ENCODE measurements at regions not wholly inside any gene's neighbourhood (a gene's known extent, or its start where the extent isn't known, plus 50 kb on each side); places are given as distances from the start of the nearest gene placed in this dataset.

DNA sequence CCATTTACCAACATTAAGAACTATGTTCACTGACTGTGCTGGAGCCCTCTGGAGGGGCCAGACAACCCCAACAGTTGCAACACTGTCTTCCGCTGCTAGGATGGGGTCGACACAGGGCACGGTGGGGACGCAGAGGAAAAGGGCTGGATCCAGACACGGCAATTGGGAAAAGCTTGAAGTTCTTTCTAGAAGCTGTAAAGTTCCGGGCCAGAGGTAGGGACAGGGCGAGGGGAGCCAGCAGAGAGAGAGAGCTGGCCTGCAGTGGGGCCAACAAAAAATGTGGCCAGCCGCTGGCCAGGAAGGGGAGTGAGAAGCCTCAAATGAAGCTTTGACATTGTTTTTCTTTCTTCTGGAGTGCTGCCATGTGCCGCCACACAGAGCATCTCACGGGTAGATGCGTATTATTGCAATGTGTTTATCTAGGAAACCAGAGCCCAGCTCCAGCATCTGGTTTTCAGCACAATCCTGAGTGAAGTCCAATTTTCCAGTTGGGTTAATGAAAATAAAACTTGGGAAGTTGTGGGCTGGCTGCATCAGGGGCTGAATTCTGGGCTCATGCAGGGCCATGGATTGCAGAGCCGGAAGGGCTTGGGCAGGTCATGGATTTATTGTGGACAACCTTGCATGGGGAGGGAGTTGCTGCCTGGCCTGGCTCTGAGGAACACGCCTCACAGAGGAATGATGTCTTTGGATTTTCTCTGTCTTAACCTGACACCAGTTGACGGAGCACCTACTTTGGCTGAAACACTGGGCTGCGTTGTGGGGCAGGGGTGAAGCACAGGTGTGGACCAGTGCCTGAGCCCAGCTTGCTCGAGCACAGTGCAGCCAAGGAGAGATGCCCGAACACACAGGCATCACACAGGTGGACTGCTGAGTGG is 67.6 kb upstream of the AMPD3 start:
- in situ Hi-C loops (cut with MboI; ENCODE audit: low sequenced_read_pairs): no loop called here

DNA sequence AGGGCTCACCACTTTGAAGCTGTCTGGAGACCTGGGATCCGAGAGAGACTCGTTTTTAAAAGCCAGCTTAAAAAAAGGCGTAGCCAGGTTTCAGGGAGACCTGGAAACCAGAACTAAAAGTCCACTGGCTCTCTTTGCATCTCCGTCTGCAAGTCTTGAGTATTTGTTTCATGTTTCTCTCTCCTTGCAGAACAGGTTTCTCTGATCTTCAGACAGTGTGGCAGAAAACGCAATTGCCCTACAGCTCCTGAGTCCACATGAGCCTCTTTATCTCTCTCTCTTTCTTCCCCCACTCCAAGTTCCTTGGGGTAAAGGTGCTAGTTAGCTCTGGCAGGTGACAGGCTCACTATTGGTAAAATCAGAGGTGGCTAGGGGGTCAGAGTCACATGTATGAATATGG is 67.0 kb upstream of the AMPD3 start:
- in situ Hi-C loops (cut with MboI; ENCODE audit: low sequenced_read_pairs): no loop called here

DNA sequence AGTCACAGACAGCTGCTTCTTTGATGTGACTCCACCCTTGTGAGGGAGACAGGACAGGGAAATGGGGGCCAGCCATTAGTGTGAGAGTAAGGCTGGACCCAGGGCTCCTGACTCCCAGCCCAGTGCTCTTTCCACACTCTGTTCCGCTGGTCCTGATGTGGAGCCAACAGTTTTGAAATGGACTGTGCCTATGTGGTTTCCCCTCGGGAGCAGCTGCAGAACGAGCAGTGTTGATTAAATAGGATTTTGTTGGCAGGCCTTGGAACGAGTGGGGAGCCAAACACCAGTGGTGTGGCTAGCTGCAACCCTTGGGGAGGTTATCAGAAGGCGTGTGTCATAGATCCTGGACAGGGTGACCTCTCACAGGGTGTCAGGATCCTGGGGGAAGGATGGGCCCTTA is 66.5 kb upstream of the AMPD3 start:
- in situ Hi-C loops (cut with MboI; ENCODE audit: low sequenced_read_pairs): no loop called here

DNA sequence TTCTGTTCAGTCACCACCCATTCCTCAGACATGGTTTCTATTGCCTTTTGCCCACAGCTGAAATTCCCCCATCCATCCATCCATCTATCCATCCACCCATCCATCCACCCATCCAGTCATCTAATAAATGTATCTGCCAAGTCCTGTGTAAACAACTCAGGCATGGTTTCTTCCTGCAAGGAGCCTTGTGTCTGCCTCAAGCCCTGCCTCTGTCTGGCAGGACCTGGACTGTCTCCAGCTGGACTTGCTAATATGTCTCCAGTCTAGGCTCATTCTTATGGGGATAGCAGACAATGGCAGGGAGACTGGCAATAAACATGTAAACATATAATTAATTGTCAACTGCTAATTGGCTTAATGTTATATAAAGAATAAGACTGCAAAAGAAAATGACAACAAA is 64.7 kb upstream of the AMPD3 start:
- in situ Hi-C loops (cut with MboI; ENCODE audit: low sequenced_read_pairs): no loop called here

DNA sequence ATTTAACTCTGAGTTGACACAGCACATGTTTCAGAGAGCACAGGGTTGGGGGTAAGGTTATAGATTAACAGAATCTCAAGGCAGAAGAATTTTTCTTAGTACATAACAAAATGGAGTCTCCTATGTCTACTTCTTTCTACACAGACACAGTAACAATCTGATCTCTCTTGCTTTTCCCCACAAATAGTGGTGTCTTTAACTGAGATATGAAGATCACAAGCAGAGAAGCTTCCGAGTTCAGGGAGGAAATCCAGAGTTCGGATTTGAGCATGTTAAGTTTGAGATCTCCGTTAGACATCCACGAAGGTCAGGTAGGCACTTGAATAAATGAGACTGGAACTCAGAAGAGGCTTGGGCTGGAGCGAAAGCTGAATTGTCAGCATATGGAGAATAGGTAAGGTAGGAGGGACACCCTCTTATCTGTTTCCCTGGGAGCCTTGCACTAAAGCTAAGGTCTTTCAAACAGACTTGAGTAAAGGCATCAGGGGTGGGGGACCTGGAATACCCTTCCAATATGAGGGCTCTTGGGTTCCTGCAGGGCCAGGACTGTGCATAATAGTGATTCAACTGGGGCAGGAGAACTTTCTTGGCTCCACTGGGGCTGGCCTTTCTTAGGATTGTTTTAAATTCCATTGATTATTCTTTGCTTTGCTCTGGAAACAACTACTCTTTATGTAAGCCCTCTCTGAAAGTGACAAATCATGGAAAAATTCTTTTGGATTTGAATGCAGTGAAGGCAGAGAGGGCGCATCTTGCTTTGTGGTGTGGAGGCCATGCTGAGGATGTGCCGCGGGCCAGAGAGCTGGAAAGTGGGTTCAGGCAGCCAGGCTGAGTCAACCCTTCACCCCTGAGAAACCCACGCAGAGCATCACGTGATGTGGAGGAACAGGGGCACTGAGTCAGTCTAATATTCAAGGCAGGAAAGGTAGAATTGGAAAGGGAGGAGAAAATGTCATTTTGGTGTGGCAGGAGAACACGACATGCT is 62.7 kb upstream of the AMPD3 start:
- in situ Hi-C loops (cut with MboI; ENCODE audit: low sequenced_read_pairs): no loop called here

DNA sequence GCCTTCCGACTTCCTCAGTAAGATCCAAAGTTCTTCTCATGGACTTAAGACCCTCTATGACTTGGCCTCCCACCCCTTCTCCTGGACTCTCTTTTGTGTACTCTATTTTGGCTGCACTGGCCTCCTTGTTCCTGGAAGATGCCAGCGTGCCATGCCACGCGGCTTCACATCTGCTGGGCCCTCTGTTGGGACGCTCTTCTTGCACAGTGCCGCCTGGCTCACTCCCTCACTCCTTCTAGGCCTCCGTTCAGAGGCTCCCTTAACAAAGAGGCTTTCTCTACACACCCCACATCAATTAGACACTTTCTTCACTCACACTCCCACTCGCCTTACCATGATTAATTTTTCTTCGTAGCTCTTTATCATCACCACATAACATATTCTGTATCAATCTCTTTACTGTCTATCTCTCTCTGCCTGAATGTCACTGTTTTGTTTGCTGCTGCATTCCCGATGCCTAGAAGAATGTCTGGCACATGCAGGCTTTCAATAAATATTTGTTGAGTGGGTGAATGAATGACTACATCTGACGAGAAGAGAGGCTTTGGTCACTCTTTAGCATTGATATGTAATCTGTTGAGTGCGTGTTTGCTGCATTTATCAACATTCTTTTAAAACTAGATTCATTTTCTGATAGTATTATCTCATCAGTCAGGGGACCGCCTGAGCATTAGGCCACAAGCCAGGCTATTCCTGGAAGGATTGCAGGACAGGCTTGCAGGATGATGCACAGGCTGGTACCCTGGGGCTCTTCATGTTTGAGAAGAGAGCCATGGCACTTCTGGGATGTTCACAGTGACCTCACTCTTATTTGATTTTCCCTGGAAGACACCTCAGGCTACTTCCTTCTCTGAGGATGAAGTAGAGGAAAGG is 60.6 kb upstream of the AMPD3 start:
- in situ Hi-C loops (cut with MboI; ENCODE audit: low sequenced_read_pairs): no loop called here

DNA sequence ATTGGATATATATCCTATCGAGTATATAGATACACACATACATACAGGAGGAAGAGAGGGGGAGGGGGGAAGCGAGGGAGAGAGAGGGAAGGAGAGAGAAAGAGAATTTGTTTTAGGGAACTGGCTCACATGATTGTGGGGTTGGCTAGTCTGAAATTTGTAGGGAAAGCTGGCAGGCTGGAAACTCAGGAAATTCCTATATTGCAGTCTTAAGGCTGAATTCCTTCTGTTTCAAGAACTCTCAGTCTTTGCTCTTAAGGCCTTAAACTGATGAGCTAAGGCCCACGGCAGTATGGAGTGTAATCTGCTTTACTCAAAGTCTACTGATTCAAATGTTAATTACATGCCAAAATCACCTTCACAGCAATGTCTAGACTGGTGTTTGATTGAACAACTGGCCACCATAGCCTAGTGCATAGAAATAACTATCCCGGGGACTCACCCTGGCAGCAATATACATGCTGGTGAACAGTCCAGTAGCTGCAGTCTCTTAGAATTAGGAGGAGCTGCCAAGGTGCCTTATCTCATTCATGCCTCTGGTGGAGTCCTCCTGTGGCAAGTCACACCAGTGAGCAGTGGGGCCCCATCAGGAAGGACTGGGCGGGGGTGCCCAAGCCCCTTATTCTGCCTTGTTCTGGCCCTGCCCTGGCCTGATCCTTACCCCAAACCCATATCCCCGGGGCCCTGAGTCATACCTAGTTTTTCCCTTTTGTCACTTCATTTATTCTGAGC is 59.7 kb upstream of the AMPD3 start:
- in situ Hi-C loops (cut with MboI; ENCODE audit: low sequenced_read_pairs): no loop called here

DNA sequence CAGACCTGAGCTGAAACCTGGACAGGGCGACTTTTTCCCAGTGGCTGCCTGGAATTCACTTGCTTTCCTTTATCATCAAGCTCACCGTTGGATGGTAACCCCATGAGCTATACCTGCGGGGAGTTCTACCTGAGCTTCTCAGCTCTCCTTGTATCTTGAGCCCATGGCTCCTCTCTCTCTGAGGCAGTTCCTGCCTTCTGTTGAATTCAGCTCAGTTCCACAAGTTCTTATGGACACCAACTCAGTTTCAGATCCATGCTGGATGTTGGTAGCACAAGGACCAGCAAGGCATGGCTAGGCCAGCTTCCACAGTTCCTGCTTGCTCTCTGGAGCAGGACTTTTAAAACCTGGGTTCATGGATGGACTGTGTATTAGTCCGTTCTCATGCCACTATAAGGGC is 58.3 kb upstream of the AMPD3 start:
- in situ Hi-C loops (cut with MboI; ENCODE audit: low sequenced_read_pairs): no loop called here

DNA sequence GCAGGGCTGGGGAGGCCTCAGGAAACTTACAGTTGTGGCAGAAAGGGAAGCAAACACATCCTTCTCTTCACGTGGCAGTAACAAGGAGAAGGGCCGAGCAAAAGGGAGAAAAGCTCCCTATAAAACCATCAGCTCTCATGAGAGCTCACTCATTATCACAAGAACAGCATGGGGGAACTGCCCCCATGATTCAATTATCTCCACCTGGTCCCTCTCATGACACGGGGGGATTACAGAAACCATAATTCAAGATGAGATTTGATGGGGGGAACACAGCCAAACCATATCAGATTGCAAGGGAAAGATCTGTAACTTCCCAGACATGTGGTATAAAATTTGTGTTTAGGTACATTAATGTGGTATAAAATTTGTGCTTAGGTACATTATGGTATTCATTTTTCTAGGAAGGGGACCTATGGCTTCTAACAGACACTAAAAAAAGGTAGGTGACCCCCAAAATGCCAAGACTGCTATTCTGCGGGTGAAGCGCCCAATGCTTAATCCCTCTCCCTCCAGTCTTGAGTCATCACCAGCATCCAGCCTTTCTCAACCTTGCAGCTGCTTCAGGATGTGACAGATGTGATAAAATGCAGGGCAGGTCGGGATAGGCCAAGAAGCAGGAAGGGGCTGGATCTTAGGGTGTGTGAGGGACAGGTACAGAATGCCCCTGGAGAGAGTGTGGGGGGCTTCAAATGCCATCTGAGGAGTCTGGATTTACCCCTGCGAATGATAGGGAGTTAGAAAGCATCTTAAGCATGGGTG is 57.7 kb upstream of the AMPD3 start:
- in situ Hi-C loops (cut with MboI; ENCODE audit: low sequenced_read_pairs): no loop called here

DNA sequence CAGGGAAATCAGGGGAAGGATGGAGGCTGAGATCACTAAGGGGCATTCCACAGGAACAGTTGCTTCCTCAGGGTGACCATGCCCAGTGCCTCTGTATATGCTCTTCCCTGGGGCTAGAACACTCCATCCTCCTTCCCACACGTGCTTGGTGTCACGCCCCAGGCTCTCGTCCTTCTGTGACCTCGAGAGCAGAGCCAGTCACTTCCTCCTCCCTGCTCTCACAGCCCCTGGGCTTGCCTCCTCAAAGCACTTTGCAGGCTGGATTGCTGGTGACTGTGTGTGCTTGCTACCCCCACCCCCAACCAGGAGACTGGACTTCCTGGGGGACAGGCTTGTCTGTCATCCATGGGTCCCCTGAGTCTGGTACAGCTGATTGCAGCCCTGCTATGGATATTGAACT is 56.5 kb upstream of the AMPD3 start:
- in situ Hi-C loops (cut with MboI; ENCODE audit: low sequenced_read_pairs): no loop called here

DNA sequence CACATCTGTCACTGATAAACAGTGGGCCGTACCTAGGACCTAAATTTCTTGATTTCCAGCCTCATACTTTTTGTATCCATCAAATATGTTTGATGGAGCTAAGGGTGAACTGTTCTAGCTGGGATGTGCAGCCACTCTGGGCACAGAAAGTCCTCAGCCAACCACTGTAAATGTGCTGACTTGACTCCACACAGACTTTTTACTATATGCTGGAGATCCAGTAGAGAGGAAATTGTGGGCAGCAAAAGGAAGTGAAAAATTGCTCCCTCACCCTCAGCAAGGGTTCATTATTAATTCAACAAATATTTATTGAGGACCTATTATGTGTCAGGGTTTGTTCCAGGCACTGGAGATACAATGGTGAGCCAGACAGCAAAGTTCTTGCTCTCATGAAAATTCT is 54.2 kb upstream of the AMPD3 start:
- in situ Hi-C loops (cut with MboI; ENCODE audit: low sequenced_read_pairs): loop anchor here (25.0 kb wide), 2 partner anchors 111 to 336 kb away; no protein-coding TSS in a partner anchor

DNA sequence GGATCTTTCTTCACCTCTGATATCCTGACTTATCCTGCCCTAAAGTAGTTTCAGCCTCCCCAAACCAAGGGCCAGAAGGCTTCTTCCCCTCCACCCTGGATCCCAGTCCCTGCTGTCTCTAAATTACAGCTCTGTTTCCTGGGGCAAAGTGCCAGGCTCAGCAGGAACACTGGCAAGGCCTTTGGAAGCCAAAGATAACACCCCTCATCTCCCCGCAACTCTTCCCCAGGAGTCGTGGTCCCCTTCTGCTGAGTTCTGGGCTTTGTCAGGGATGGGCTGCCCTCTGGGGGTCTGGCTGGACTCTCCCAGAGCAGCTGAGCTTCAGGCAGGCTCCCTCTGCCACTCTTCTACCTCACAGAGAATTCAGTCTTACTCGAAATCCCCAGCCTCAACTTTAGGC is 53.8 kb upstream of the AMPD3 start:
- in situ Hi-C loops (cut with MboI; ENCODE audit: low sequenced_read_pairs): loop anchor here (25.0 kb wide), 2 partner anchors 111 to 336 kb away; no protein-coding TSS in a partner anchor

DNA sequence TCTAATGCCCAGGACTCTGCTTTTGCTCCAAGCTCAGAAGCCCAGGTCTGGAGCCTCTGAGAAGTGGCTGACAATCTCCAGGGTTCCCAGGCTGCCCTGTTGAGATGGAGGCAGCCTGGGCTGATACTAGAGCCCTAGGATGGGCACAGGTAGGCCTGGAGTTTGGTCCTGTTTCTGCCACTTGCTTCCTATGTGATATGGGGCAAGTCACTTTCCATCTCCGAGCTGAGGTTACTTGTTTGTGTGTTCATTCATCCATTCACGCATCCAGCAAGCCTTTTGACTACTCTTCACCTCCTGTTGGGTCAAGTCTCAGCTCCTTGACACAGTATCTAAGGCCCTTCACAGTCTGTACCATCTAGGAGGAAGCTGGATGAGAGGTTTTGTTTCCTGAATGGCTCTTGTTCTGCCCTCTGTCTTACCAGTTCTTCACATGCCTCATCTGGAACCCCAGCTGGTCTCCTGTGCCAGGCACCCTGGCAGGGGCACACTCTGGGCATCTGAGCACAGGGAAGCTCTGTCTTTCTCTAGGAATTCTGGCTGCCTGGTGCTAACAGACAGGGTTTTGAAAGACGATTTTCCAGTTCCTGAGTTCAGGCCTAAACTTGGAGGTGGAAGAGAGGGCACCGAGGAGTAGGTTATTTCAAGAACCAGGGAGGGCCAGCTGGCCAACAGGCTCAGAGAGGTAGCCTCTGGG is 53.2 kb upstream of the AMPD3 start:
- in situ Hi-C loops (cut with MboI; ENCODE audit: low sequenced_read_pairs): loop anchor here (25.0 kb wide), 2 partner anchors 110 to 335 kb away; no protein-coding TSS in a partner anchor

Data from HL-60/S4 treated with phorbol 12-myristate 13-acetate at 8.2 ng/mL for 4 days and 3 days (cell line).